Germinal center (tissue), 1 donor: ENCODE measurements at regions not wholly inside any gene's neighbourhood (a gene's known extent, or its start where the extent isn't known, plus 50 kb on each side); places are given as distances from the start of the nearest gene placed in this dataset.
"Not testable (repeated sequence)": the region's sequence is repeated elsewhere in the genome, so short reads cannot be mapped to it uniquely, and the experiment has no call there.

Experiments
- DNase-seq: peaks from one replicate; pipeline ENCODE4 v3.0.0; 2012; ENCODE audit warnings: mixed read lengths, low spot score

DNA sequence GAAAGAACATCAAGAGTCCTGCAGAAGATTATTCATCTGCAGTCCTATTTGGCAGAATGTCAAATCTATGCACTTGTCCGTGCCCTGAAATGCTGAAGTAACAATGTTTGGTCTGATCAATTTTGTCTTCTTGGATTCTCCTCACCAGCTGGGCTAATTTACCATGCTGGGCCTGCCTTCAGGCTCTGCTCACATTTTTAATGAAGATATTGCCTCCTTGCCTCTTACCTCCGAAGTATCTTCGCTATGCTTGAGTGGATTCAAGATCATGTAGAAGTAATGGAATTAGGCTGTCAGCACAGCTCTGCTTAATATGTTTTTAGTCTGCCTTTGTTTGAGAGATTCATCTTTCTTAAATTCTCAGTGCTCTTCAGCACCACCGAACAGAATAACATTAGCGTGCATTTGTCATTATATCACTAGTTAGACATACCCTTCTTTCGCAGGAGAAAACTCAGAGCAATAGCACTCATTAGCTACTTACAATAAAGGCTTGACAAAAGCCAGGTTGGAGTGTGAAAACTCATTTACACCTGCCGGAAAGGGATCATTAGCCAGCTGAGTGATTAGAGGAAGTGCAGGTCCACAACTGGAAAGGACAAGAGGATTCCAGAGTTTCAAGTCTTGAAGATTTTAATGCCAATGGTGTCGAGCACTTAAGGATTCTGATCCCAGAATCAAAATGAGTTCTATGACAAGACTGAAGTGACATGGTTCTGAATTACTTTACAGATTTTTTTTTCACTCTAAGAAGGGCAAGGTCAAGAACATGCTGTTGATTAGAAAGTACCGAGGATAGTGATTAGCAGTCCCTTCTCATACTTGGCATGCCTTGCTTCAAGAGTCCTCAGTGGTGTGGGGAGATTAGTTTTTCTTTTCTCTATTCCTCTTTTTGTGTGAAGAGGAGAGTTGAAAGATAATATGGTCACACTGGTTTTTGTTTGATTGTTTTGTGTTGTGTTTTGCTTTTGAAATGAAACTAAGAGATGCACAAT, 405.6 kb upstream of the TOM1L1 start:
- DNase-seq: no peak

GRCh38 chr17:54505404-54505803, 395.2 kb upstream of the TOM1L1 start:
- no peak for DNase-seq

DNA sequence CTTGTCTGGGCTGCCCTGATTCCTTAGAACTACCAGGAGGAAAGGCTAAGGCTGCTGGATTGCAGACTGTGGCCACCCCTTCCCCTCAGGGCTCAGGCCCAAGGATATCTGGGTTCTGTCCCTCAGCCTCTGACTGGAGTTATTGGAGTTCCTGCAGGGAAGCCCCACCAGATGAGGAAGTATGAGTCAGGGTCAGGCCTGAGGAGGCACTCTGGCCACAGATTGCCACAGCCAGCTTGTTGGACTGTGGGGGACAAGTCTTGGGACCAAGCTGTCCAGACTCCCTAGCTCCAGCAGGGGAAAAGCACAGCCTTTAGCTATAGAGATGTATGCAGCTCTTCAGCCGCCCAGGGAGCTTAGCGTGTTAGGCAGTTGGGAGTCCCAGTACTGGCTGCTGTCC, 381.9 kb upstream of the TOM1L1 start:
- DNase-seq: no peak

DNA sequence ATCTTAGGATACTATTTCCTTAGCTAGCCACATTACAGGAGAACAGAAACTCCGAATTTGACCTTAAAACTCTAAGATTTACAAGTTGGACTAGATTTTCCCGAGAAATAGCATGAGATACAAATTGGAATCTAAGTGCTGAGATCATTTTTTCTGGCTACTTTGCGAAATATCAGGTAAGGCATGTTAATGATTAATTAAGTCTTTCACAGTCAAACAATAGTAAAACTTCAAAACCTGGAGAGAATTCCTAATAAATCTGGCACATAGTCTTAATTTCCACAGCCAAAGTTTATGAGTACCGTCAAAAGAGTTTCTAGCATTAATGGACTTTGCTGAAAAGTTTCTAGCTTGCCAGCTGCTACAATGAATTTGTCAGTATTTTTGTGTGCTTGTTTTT, 379.5 kb upstream of the TOM1L1 start:
- DNase-seq: no peak

DNA sequence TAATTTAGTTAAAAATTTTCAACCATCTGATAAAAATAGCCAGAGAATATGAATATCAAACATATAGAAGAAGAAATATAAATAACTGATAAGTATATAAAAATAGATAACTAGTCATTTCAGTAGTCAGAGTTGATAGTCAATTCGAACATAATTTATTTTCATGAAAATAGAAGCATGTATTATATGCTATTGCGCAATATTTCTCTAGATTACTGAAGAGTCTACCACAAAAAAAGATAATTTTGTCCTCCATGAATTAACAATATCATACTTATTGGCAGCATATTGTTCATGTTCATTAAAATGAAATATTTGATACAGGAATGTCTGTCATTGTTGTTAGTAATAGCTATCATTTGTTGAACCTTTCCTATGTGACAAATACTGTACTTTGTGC, 376.2 kb upstream of the TOM1L1 start:
- no peak for DNase-seq

GRCh38 chr17:54527941-54528340, 372.7 kb upstream of the TOM1L1 start:
- no peak for DNase-seq

GRCh38 chr17:54530398-54530797, 370.3 kb upstream of the TOM1L1 start:
- DNase-seq: no peak

DNA sequence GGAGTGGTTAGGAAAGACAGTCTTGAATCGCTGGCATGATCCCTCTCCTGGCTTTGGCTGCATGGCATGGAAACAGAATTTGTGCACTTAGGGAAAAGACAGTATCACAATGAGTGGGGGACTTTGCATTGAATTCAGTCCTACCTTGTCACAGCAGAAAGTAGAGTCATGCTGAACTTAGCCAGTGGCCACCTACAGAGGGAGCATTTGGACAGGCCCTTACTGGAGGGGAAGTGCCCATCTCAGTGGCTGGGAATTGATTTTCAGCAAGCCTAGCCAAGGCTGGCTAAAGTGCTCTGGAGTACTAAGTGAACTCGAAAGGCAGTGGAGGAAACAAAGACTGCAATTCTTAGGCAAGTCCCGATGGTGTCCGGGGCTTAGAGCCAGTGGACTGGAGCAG, 364.3 kb upstream of the TOM1L1 start:
- DNase-seq: no peak

DNA sequence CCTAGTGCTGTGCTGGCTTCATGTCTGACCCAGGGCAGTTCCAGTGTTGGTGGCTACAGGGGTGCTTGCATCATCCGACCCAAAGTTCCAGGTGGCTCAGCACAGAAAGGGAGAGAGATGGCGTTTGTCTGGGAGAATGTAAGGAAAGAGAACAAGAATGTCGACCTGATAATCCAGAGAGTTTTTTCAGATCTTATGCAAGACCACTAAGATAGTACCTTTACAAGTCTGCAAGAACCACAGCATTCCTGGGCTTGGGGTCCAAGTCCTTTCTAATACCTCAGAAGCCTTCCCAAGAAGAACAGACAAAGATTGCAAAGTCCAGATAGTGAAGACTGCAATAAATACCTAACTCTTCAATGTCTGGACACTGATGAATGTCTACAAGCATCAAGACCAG, 363.0 kb upstream of the TOM1L1 start:
- no peak for DNase-seq

DNA sequence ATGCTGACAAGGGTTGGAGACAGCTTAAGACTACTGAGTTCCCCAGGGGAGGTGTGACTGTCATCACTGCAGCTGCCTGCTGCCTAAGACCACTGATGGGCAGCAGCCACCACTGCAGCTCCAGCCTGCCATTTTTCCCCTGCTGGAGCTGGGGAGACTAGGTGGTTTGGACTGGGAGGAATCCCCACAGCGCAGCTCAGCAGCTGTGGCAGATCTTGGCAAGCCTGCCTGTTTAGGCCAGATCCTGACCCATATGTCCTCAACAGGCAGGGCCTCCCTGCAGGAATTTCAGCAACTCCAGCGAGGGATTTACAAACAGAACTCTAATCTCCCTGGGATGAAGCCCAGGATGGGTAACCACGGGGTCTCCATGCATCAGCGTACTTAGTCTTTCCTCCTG, 356.4 kb upstream of the TOM1L1 start:
- no peak for DNase-seq

DNA sequence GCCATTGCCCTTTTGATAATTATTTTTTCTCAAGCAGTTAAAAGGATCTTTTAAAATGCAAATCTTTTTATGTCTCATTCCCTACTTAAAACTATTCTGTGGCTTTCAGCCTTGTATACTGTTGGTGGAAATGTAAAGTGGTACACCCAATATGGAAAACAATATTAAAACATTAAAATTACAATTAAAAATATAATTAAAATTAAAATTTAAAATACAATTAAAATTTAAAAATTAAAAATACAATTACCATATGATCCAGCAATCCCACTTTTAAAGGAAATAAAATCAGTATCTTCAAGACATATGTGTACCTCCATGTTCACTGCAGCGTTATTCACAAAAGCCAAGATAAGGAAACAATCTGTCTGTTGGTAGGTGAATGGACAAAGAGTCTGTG, 340.8 kb upstream of the TOM1L1 start:
- no peak for DNase-seq

GRCh38 chr17:54608634-54609155, 292.0 kb upstream of the TOM1L1 start:
- no peak for DNase-seq

DNA sequence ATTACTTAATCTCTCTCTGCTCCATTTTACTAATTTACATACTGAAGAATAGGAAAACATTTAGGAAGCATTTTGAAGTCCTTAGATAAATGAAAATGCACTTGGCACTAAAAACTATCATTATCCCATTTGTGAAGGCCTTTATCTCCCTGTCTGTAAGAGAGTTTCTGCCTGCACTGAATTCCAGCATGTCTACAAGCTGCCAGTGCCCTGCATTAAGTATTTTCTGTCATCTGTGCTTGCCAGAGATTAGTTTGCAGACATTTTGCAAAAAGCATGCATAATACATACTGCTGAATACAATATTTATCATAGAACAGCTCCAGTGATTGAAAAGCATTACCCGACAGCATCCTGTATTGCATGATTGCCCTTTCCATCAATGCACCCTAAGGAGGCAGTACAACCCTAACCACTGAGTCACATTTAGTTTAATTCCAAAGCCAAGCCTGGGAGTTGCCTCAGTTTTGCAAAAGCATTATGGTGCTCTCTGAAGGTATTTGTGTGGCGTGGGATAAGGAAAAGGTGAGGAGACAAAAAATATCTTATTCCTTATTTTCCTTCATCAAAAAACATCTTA, 280.2 kb upstream of the TOM1L1 start:
- no peak for DNase-seq

DNA sequence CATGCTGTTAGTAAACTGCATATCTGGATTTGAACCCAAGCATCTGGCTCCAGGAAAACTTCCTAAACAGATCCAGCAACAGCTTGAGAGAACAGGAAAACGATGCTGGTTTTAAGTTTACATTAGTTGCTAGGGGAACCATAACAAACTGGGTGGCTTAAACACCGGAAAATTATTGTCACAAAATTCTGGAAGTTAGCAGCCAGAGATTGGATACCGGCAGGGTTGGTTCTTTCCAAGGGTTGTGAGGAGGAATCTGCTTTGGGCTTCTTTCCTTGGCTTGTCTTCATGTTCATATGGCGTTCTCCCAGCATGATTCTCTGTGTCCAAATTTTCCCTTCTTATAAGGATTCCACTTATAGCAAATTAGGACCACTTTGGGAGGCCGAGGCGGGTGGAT, 276.9 kb upstream of the TOM1L1 start:
- no peak for DNase-seq

DNA sequence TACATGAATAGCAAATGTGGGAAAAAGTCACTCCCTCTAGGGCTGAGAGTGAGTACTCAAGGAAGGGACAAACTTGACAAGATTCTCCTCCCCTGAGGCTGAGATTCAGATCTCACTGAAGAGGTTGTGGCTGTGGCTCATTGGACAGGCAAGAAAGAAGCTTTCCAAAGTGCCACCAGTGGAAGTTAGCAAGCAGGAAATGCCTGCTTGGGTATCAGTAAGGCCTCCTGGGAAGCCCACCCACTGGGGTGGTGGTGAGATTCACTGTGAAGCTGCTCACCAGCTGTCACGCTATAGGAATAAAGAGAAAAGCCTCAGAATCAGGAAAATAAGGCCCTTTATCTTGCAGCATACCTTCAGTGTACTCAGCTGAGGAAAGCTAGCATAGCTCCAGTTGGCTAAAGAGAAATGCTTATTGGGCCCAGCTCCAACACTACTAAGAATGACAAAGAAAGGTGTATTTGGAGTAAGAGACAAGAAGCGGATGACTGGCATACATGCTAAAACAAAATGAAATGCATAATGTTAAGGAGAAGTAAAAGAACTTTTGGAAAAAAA, 274.4 kb upstream of the TOM1L1 start:
- no peak for DNase-seq

DNA sequence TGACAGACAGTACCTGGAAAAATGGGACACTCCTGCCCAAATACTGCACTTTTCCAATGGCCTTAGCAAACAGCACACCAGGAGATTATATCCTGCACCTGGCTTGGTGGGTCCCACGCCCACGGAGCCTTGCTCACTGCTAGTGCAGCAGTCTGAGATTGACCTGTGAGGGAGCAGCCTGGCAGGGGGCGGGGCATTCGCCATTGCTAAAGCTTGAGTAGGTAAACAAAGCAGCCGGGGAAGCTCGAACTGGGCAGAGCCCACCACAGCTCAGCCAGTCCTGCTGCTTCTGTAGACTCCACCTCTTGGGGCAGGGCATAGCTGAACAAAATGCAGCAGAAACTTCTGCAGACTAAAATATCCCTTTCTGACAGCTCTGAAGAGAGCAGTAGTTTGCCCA, 261.2 kb upstream of the TOM1L1 start:
- not testable (repeated sequence) for DNase-seq

DNA sequence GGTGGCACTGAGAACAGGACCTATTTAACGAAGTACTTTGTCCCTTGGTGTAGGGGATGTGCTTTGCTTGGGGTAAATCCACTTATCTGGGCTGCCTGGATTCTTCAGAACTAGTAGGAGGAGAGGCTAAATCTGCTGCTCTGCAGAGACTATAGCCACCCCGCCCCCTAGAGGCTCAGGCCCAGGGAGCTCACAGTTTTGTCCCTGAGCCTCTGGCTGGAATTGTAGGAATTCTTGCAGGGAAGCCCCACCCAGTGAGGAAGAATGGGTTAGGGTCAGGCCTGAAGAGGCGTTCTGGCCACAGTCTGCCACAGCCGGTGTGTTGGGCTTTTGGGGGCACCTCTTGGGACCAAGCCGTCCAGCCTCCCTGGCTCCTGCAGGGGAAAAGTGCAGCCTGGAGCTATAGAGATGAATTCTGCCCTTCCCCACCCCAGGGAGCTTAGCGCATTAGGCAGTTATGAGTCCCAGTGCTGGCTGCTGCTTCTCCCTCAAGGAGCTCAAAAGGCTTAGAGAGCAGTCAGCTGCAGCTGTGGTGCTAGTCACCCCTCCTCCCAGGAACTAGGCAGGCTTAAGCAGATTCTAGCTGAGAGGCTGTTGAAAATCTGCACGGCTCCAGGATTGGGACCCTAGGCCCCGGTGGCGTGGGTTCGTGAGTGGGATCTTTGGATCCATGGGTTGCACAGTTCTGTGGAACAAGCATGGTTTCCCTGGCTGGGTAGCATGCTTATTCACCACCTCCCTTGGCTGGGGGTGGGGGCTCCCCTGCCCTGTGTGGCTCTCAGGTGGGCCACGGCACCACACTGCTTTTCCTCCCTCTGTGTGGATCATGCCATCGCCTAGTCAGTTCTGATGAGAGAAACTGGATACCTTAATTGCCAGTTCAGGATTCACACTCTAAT, 237.4 kb upstream of the TOM1L1 start:
- DNase-seq: no peak

GRCh38 chr17:54666559-54666958, 234.1 kb upstream of the TOM1L1 start:
- DNase-seq: no peak

GRCh38 chr17:54678158-54678557, 222.5 kb upstream of the TOM1L1 start:
- no peak for DNase-seq

GRCh38 chr17:54680410-54680809, 220.2 kb upstream of the TOM1L1 start:
- DNase-seq: no peak

GRCh38 chr17:54694287-54694887, 206.3 kb upstream of the TOM1L1 start:
- DNase-seq: no peak

GRCh38 chr17:54712798-54713197, 187.9 kb upstream of the TOM1L1 start:
- DNase-seq: not testable (repeated sequence)
